DOHH2 (cell line): ENCODE measurements at regions not wholly inside any gene's neighbourhood (a gene's known extent, or its start where the extent isn't known, plus 50 kb on each side); places are given as distances from the start of the nearest gene placed in this dataset.

Experiments used
- H3F3A ChIP-seq: fragments of 200-600 bp; sonication (generic), shearing (Covaris generic); 2 replicates; pipeline ENCODE4 v1.6.0; 2016; ENCODE audit warnings: antibody characterized with exemption, mild to moderate bottlenecking; ENCODE audit not compliant: control insufficient read depth, insufficient read depth
- H3K27ac ChIP-seq: fragments of 200-600 bp; sonication (generic); 2 replicates; pipeline ENCODE4 v1.5.1; 2014; ENCODE audit warnings: low read depth, mild to moderate bottlenecking, low read length, moderate library complexity
- H3K27me3 ChIP-seq: fragments of 200-600 bp; sonication (generic); 2 replicates; pipeline ENCODE4 v1.6.1; 2014; ENCODE audit warnings: mild to moderate bottlenecking, low read length, mixed read lengths; ENCODE audit not compliant: control insufficient read depth
- H3K36me3 ChIP-seq: fragments of 200-600 bp; sonication (generic); 2 replicates; pipeline ENCODE4 v1.6.1; 2014; ENCODE audit warnings: mild to moderate bottlenecking, low read length, moderate library complexity, mixed read lengths; ENCODE audit not compliant: control insufficient read depth
- H3K4me1 ChIP-seq: fragments of 200-600 bp; sonication (generic); 2 replicates; pipeline ENCODE4 v1.6.1; 2014; ENCODE audit warnings: mild to moderate bottlenecking, low read length, mixed read lengths; ENCODE audit not compliant: control insufficient read depth
- H3K4me2 ChIP-seq: fragments of 200-600 bp; sonication (generic); 2 replicates; pipeline ENCODE4 v1.6.0; 2014; ENCODE audit warnings: mild to moderate bottlenecking, low read length, moderate library complexity
- H3K4me3 ChIP-seq: fragments of 200-600 bp; sonication (generic); 2 replicates; pipeline ENCODE4 v1.5.1; 2014; ENCODE audit warnings: mild to moderate bottlenecking, low read length, mixed read lengths
- H3K79me2 ChIP-seq: fragments of 200-600 bp; sonication (generic); 2 replicates; pipeline ENCODE4 v1.6.1; 2014; ENCODE audit warnings: mild to moderate bottlenecking, low read length, mixed read lengths; ENCODE audit not compliant: control insufficient read depth
- H3K9me2 ChIP-seq: fragments of 200-600 bp; sonication (generic); replicated peaks from 2 replicates; pipeline ENCODE4 v1.6.1; 2014; ENCODE audit warnings: mild to moderate bottlenecking, low read length, mixed read lengths; ENCODE audit not compliant: control insufficient read depth
- H3K9me3 ChIP-seq: fragments of 200-600 bp; sonication (generic); 2 replicates; pipeline ENCODE4 v1.6.1; 2014; ENCODE audit warnings: antibody characterized with exemption, low read length, mixed read lengths; ENCODE audit not compliant: control insufficient read depth, insufficient read depth
- H4K20me1 ChIP-seq: fragments of 200-600 bp; sonication (generic); 2 replicates; pipeline ENCODE4 v1.6.0; 2014; ENCODE audit warnings: low read depth, mild to moderate bottlenecking, antibody characterized with exemption, low read length, moderate library complexity; ENCODE audit not compliant: control insufficient read depth, insufficient read depth
- CTCF ChIP-seq: fragments of 200-600 bp; sonication (generic); IDR thresholded peaks from one replicate; pipeline ENCODE4 v1.5.1; 2014; ENCODE audit warnings: antibody characterized with exemption, mild to moderate bottlenecking, low read depth, low read length; ENCODE audit not compliant: poor library complexity, severe bottlenecking
- EZH2phosphoT487 ChIP-seq: fragments of 200-600 bp; sonication (generic); IDR thresholded peaks from 2 replicates; pipeline ENCODE4 v1.6.1; 2017; ENCODE audit warnings: borderline replicate concordance, mild to moderate bottlenecking, antibody characterized with exemption, low read length, moderate library complexity, mixed read lengths

- Histone ChIP-seq H3K9me3 (no peaks in the 10 kb centered on the region; the same call in 1 of the 2 replicates), H3K9me2 (no peaks in the 10 kb centered on the region), H3K4me2 (no peak overlapping the region), H3K79me2 (no peaks in the 10 kb centered on the region), H3K36me3 (no peaks in the 10 kb centered on the region), H3F3A (no peaks in the 10 kb centered on the region), H3K4me3 (no peak overlapping the region), H3K4me1 (no peaks in the 10 kb centered on the region), H3K27me3 (no peaks in the 10 kb centered on the region), H4K20me1 (no peaks in the 10 kb centered on the region), H3K27ac (no peak overlapping the region)
- TF ChIP-seq EZH2phosphoT487 (no peak), CTCF (no peak)
Measured at GRCh38 chr17:54261465-54261864, 438.7 kb downstream of the KIF2B start.

GRCh38 chr17:54269881-54270280 lies 447.2 kb downstream of the KIF2B start:
- Histone ChIP-seq H3K9me3 (no peaks in the 10 kb centered on the region), H3F3A (no peaks in the 10 kb centered on the region), H3K4me2 (no peak overlapping the region), H4K20me1 (no peaks in the 10 kb centered on the region), H3K9me2 (no peaks in the 10 kb centered on the region), H3K4me1 (no peaks in the 10 kb centered on the region), H3K79me2 (no peaks in the 10 kb centered on the region), H3K36me3 (no peaks in the 10 kb centered on the region), H3K27me3 (no peaks in the 10 kb centered on the region), H3K4me3 (no peak overlapping the region), H3K27ac (no peak overlapping the region)
- TF ChIP-seq EZH2phosphoT487: no peak
- no peak for TF ChIP-seq CTCF

- no peaks in the 10 kb centered on the region for H3K9me3 ChIP-seq
- no peaks in the 10 kb centered on the region for H3F3A ChIP-seq
- H3K4me1 ChIP-seq: no peaks in the 10 kb centered on the region
- H3K9me2 ChIP-seq: no peaks in the 10 kb centered on the region
- no peaks in the 10 kb centered on the region for H3K27me3 ChIP-seq
- no peak overlapping the region for H3K4me2 ChIP-seq
- no peak overlapping the region for H3K27ac ChIP-seq
- H3K36me3 ChIP-seq: no peaks in the 10 kb centered on the region
- no peaks in the 10 kb centered on the region for H3K79me2 ChIP-seq
- no peak overlapping the region for H3K4me3 ChIP-seq
- H4K20me1 ChIP-seq: no peaks in the 10 kb centered on the region
- TF ChIP-seq CTCF (no peak), EZH2phosphoT487 (no peak)
Measured at GRCh38 chr17:54270499-54270898, 447.8 kb downstream of the KIF2B start.

- no peaks in the 10 kb centered on the region for H3K79me2 ChIP-seq
- no peaks in the 10 kb centered on the region for H3K9me2 ChIP-seq
- no peaks in the 10 kb centered on the region for H3K27me3 ChIP-seq
- H3K4me2 ChIP-seq: no peak overlapping the region
- H3K27ac ChIP-seq: no peak overlapping the region
- no peak overlapping the region for H3K4me3 ChIP-seq
- no peaks in the 10 kb centered on the region for H4K20me1 ChIP-seq
- no peaks in the 10 kb centered on the region for H3K4me1 ChIP-seq
- no peaks in the 10 kb centered on the region for H3F3A ChIP-seq
- no peaks in the 10 kb centered on the region for H3K9me3 ChIP-seq
- H3K36me3 ChIP-seq: no peaks in the 10 kb centered on the region
- TF ChIP-seq CTCF (no peak), EZH2phosphoT487 (no peak)
Measured at GRCh38 chr17:54277868-54278267, 455.1 kb downstream of the KIF2B start.
